Vagina (tissue), 2 donors: ENCODE measurements at regions not wholly inside any gene's neighbourhood (a gene's known extent, or its start where the extent isn't known, plus 50 kb on each side); places are given as distances from the start of the nearest gene placed in this dataset.

ENCODE experiments used
- POLR2A ChIP-seq, 2 donors: fragments of 450-650 bp; IDR thresholded peaks; one replicate each; pipeline ENCODE4 v1.6.1; 2017; ENCODE audit warnings: antibody characterized with exemption in 2 of 2, mild to moderate bottlenecking in 2 of 2, moderate library complexity in 2 of 2
- POLR2AphosphoS5 ChIP-seq, 2 donors: sonication (generic); formaldehyde crosslinking; IDR thresholded peaks; one replicate each; pipeline ENCODE4 v1.9.0; 2017; ENCODE audit warnings: antibody characterized with exemption in 2 of 2, mild to moderate bottlenecking in 2 of 2, low read depth in 1 of 2; ENCODE audit not compliant: insufficient read depth in 1 of 2
- TF ChIP-seq, protein P1 (sequence below), 3 experiments: fragments of 450-650 bp in 2 of 3; fragments of 200-600 bp in 1 of 3; sonication (generic) in 1 of 3; IDR thresholded peaks; one replicate each; pipeline ENCODE4 v1.5.1; 2017 to 2019; ENCODE audit warnings: antibody characterized with exemption in 3 of 3, mild to moderate bottlenecking in 2 of 3, moderate library complexity in 2 of 3

DNA sequence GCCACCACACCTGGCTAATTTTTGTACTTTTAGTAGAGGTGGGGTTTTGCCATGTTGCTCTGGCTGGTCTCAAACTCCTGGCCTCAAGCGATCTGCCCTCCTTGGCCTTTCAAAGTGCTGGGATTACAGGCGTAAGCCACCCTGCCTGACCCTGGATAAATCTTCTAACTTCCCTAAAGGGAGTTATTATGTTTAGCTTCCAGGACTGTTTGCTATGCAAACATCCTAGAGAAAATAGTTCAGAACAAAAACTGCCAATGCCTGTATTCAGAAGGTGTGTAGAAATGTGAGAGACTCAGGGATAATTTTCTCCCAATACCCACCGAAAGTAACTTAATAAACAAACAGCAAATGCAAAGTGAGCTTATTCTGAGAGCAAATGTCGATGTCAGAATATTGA, 301.2 kb downstream of the TGFB2 start:
- TF ChIP-seq, protein P1, sequence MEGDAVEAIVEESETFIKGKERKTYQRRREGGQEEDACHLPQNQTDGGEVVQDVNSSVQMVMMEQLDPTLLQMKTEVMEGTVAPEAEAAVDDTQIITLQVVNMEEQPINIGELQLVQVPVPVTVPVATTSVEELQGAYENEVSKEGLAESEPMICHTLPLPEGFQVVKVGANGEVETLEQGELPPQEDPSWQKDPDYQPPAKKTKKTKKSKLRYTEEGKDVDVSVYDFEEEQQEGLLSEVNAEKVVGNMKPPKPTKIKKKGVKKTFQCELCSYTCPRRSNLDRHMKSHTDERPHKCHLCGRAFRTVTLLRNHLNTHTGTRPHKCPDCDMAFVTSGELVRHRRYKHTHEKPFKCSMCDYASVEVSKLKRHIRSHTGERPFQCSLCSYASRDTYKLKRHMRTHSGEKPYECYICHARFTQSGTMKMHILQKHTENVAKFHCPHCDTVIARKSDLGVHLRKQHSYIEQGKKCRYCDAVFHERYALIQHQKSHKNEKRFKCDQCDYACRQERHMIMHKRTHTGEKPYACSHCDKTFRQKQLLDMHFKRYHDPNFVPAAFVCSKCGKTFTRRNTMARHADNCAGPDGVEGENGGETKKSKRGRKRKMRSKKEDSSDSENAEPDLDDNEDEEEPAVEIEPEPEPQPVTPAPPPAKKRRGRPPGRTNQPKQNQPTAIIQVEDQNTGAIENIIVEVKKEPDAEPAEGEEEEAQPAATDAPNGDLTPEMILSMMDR (IDR thresholded peaks at IDR 0.05), result no peak
- TF ChIP-seq POLR2AphosphoS5 (IDR thresholded peaks at IDR 0.05; ENCODE audit: insufficient read depth in 1 of 2, low read depth in 1 of 2), result no peak
- TF ChIP-seq POLR2A (IDR thresholded peaks at IDR 0.05), result no peak
